DND-41 (cell line): ENCODE measurements at regions not wholly inside any gene's neighbourhood (a gene's known extent, or its start where the extent isn't known, plus 50 kb on each side); places are given as distances from the start of the nearest gene placed in this dataset.

Source experiments
- ATAC-seq: fragments of 200-7000 bp; cut with Tn5 transposase; 3 replicates; pipeline ENCODE4 v1.9.1; 2021; ENCODE audit warnings: low read depth; ENCODE audit not compliant: insufficient read depth
- DNase-seq: peaks from one replicate; pipeline ENCODE4 v3.0.0-alpha.2; 2020
- H2AFZ ChIP-seq: 2 replicates; pipeline ENCODE4 v1.6.0; 2012; ENCODE audit warnings: low read depth, low read length
- H3K27ac ChIP-seq: 2 replicates; pipeline ENCODE4 v1.5.1; 2012; ENCODE audit warnings: low read length, inconsistent platforms
- H3K27me3 ChIP-seq: fragments of 200-600 bp; sonication (generic); 2 replicates; pipeline ENCODE4 v1.6.0; 2012; ENCODE audit warnings: low read length, mild to moderate bottlenecking, inconsistent platforms; ENCODE audit not compliant: insufficient read depth, poor library complexity
- H3K36me3 ChIP-seq: 2 replicates; pipeline ENCODE4 v1.5.1; 2012; ENCODE audit warnings: low read length, inconsistent platforms; ENCODE audit not compliant: insufficient read depth
- H3K4me1 ChIP-seq: 2 replicates; pipeline ENCODE4 v1.5.1; 2012; ENCODE audit warnings: mild to moderate bottlenecking, low read length; ENCODE audit not compliant: insufficient read depth
- H3K4me2 ChIP-seq: 2 replicates; pipeline ENCODE4 v1.6.0; 2012; ENCODE audit warnings: mild to moderate bottlenecking, moderate library complexity, low read length, inconsistent platforms; ENCODE audit not compliant: insufficient read depth
- H3K4me3 ChIP-seq, 2 experiments: fragments of 200-600 bp in 1 of 2; shearing (Covaris generic) in 1 of 2; 2 replicates each; pipeline ENCODE4 v1.5.1; 2012 to 2016; ENCODE audit warnings: inconsistent platforms in 2 of 2, low read length in 2 of 2, mild to moderate bottlenecking in 2 of 2, low read depth in 1 of 2, moderate library complexity in 1 of 2
- H3K79me2 ChIP-seq: 2 replicates; pipeline ENCODE4 v1.6.0; 2012; ENCODE audit warnings: low read length, inconsistent platforms; ENCODE audit not compliant: insufficient read depth
- H3K9ac ChIP-seq: 2 replicates; pipeline ENCODE4 v1.6.0; 2012; ENCODE audit warnings: low read depth, mild to moderate bottlenecking, inconsistent platforms, low read length, moderate library complexity
- H3K9me3 ChIP-seq: 2 replicates; pipeline ENCODE4 v1.5.1; 2012; ENCODE audit warnings: low read length, moderate library complexity, mild to moderate bottlenecking, inconsistent platforms; ENCODE audit not compliant: insufficient read depth, severe bottlenecking
- H4K20me1 ChIP-seq: 2 replicates; pipeline ENCODE4 v1.6.0; 2012; ENCODE audit warnings: low read length; ENCODE audit not compliant: insufficient read depth
- CTCF ChIP-seq: IDR thresholded peaks from 2 replicates; pipeline ENCODE4 v1.5.1; 2012; ENCODE audit warnings: borderline replicate concordance, low read length, moderate library complexity, mild to moderate bottlenecking; ENCODE audit not compliant: poor library complexity, severe bottlenecking; ENCODE audit errors: extremely low read depth
- EZH2 ChIP-seq: IDR thresholded peaks from 3 replicates; pipeline ENCODE4 v1.6.1; 2012; ENCODE audit warnings: borderline replicate concordance, low read depth, mild to moderate bottlenecking, moderate library complexity, low read length, inconsistent platforms; ENCODE audit not compliant: severe bottlenecking

GRCh38 chr15:68524753-68525584, 53.8 kb upstream of the CORO2B start:
- ATAC-seq: no peak
- Histone ChIP-seq H4K20me1 (no peaks in the 10 kb centered on the region), H3K9me3 (no peaks in the 10 kb centered on the region), H3K36me3 (no peaks in the 10 kb centered on the region), H3K4me3 (no peak overlapping the region), H2AFZ (no peak overlapping the region), H3K27ac (no peak overlapping the region), H3K27me3 (peaks cover 10% of the 10 kb centered on the region), H3K4me2 (no peak overlapping the region), H3K9ac (no peak overlapping the region), H3K4me1 (no peaks in the 10 kb centered on the region), H3K79me2 (no peaks in the 10 kb centered on the region)
- no peak for TF ChIP-seq CTCF
- no peak for TF ChIP-seq EZH2
- DNase-seq: no peak

DNA sequence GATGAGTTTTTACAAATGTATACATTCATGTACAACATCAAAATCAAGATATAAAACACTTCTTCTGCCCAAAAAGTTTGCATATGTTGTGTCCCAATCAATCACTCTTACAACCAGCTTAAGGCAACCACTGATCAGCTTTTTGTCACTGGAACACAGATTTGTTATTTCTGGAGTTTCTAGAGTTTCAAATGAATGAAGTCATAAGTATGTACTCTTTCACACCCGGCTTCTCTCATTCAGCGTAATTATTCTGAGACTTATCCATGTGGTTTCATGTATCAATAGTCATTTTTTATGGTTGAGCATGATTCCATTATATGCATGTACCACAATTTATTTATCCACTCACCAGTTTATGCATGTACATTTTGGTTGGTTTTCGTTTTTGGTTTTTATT, 53.0 kb upstream of the CORO2B start:
- ATAC-seq: no peak
- no peak for DNase-seq
- Histone ChIP-seq H3K4me2 (no peak overlapping the region), H3K9ac (no peak overlapping the region), H4K20me1 (no peaks in the 10 kb centered on the region), H3K79me2 (no peaks in the 10 kb centered on the region), H3K27ac (no peak overlapping the region), H3K9me3 (no peaks in the 10 kb centered on the region), H2AFZ (no peak overlapping the region), H3K36me3 (no peaks in the 10 kb centered on the region), H3K27me3 (peaks cover 10% of the 10 kb centered on the region), H3K4me1 (no peaks in the 10 kb centered on the region), H3K4me3 (no peak overlapping the region)
- no peak for TF ChIP-seq CTCF
- TF ChIP-seq EZH2: no peak

- no peak overlapping the region for H3K4me2 ChIP-seq
- H3K4me1 ChIP-seq: no peaks in the 10 kb centered on the region
- no peak for TF ChIP-seq CTCF
- no peak for TF ChIP-seq EZH2
- H4K20me1 ChIP-seq: no peaks in the 10 kb centered on the region
- DNase-seq: no peak
- H3K4me3 ChIP-seq: no peak overlapping the region
- H3K9ac ChIP-seq: no peak overlapping the region
- no peak overlapping the region for H3K27ac ChIP-seq
- no peak overlapping the region for H2AFZ ChIP-seq
- no peak for ATAC-seq
- H3K79me2 ChIP-seq: no peaks in the 10 kb centered on the region
- H3K27me3 ChIP-seq: peaks cover 10% of the 10 kb centered on the region
- H3K36me3 ChIP-seq: no peaks in the 10 kb centered on the region
- no peaks in the 10 kb centered on the region for H3K9me3 ChIP-seq
These were observed 52.5 kb upstream of the CORO2B start for GRCh38 chr15:68526269-68526668.
